Memory B cell (primary cell): ENCODE measurements at regions not wholly inside any gene's neighbourhood (a gene's known extent, or its start where the extent isn't known, plus 50 kb on each side); places are given as distances from the start of the nearest gene placed in this dataset.

Experiments used
- ATAC-seq: fragments of 150-1000 bp; cut with Tn5 transposase; 2 replicates; pipeline ENCODE4 v1.10.0; 2021; ENCODE audit warnings: low read depth, mild to moderate bottlenecking, moderate library complexity
- DNase-seq, 2 donors: peaks; one replicate each; pipeline ENCODE4 v3.0.0; 2022; ENCODE audit warnings: low spot score in 2 of 2
- H3K27ac Mint-ChIP-seq: one replicate; pipeline ENCODE4 v1.8.0; 2022; ENCODE audit warnings: mild to moderate bottlenecking, moderate library complexity, mixed read lengths
- H3K27me3 Mint-ChIP-seq: one replicate; pipeline ENCODE4 v1.8.0; 2022; ENCODE audit warnings: mixed read lengths
- H3K36me3 Mint-ChIP-seq: one replicate; pipeline ENCODE4 v1.8.0; 2022; ENCODE audit warnings: mild to moderate bottlenecking, mixed read lengths
- H3K4me1 Mint-ChIP-seq: one replicate; pipeline ENCODE4 v1.8.0; 2022; ENCODE audit warnings: mixed read lengths
- H3K4me3 Mint-ChIP-seq: one replicate; pipeline ENCODE4 v1.8.0; 2022; ENCODE audit warnings: mild to moderate bottlenecking, moderate library complexity, mixed read lengths
- H3K9me3 Mint-ChIP-seq: one replicate; pipeline ENCODE4 v1.8.0; 2022; ENCODE audit warnings: mixed read lengths

DNA sequence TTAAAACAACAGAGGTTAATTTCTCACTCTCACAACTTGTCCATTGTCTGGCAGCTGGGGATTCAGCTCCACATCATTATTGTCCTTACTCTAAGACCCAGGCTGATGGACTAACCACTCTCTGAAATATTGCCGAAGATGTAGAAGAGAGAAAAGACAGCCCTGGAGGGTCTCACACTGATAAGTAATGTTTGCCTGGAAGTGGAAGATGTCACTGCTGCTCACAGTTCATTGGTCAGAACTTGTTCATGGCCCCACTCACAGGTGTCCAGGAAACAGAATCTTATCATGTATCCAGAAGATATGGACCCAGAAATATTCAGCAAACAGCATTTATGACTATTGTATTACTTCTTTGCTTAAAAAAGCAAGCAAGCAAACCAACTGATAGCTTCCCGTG is 62.2 kb upstream of the LPP start:
- Mint-ChIP-seq H3K4me3 (no peak overlapping the region), H3K27ac (no peak overlapping the region), H3K27me3 (peaks cover 9% of the 10 kb centered on the region), H3K36me3 (no peaks in the 10 kb centered on the region), H3K9me3 (no peaks in the 10 kb centered on the region), H3K4me1 (peaks cover 5% of the 10 kb centered on the region)
- no peak for ATAC-seq
- no peak for DNase-seq

DNA sequence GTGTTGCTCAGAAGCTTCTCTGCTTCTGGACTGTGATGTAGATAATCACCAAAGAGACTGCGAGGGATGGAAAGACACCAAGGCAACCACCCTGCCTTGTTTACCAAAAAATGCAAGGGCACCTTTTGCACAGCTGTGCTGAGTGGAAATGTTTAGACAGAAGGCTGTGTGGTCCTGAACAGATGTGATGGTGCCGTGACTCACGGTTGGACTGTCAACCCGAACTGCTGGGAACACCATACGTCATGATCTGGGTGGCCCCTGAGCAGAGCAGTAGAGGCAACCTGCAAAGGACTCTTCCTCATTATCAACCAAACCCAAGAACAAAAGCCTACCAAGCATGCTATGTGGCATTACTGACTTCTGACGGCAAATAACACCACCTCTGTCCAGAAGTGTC is 61.3 kb upstream of the LPP start:
- Mint-ChIP-seq H3K4me3 (no peak overlapping the region), H3K27me3 (peaks cover 9% of the 10 kb centered on the region), H3K27ac (no peak overlapping the region), H3K4me1 (peaks cover 7% of the 10 kb centered on the region), H3K9me3 (no peaks in the 10 kb centered on the region), H3K36me3 (no peaks in the 10 kb centered on the region)
- DNase-seq, result no peak
- ATAC-seq, result peak; percentile 44

DNA sequence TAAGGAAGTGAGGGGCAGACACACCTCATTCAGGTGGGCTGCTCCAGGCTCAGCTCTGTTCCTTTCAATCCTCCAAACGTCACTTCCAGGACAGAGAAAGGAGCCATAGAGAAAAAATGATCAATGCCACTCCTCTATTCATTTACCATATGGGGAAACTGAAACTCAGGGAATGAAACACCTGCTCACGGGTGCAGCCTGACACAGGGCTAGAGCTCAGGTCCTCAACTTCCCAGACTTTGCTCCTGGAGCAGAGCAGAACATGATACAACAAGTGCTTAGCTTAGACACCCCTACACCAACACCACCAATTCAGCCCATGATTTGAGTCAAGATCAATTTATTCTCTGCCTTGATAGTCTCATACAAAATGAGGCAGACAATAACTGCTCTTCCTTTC is 58.5 kb upstream of the LPP start:
- H3K4me1 Mint-ChIP-seq, result peaks cover 10% of the 10 kb centered on the region
- no peak for DNase-seq
- H3K9me3 Mint-ChIP-seq, result no peaks in the 10 kb centered on the region
- peaks cover 4% of the 10 kb centered on the region for H3K36me3 Mint-ChIP-seq
- no peak for ATAC-seq
- H3K27ac Mint-ChIP-seq, result no peak overlapping the region
- no peak overlapping the region for H3K4me3 Mint-ChIP-seq
- H3K27me3 Mint-ChIP-seq, result peaks cover 7% of the 10 kb centered on the region

DNA sequence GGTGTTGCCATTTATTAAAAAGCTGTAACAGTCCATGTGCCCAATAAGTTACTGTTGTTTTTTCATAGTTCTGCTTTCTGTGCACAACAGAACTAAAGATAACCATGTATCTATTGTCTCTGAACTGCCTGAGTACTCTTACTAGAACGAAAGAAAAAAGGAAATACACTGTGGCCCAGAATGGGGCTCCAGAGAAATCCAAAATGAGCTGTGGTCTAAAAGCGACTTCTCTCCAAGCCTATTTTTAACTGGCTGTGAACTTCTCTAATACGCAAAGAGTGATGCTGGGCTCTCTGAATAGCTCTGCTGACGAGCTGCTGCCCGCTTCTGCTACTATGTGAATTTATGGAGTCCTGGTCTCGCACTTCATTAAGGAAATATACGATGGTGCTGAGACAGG is 56.2 kb upstream of the LPP start:
- H3K27me3 Mint-ChIP-seq, result peaks cover 2% of the 10 kb centered on the region
- H3K4me3 Mint-ChIP-seq, result no peak overlapping the region
- no peaks in the 10 kb centered on the region for H3K9me3 Mint-ChIP-seq
- ATAC-seq, result peak; percentile 88
- no peak for DNase-seq
- H3K27ac Mint-ChIP-seq, result no peak overlapping the region
- H3K4me1 Mint-ChIP-seq, result peaks cover 8% of the 10 kb centered on the region
- peaks cover 4% of the 10 kb centered on the region for H3K36me3 Mint-ChIP-seq

DNA sequence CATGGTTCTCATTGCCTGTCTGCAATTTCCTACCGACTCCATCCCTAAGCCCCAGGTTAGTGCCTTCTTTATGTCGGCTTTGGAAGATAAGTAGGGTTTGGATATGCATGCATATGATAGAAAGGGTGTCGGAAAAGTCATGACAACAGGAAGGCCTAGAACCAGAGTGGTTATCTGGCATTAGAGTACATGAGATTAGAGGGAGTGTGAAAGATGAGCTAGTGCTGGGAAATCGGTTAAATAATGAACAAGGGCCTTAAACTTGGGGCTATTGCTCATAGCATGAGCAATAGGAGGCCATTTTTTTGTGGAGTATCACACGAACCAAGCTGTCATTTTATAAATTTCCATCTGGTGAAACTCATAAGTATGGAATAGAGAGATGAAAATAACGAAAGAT is 54.0 kb upstream of the LPP start:
- Mint-ChIP-seq H3K4me1 (peaks cover 10% of the 10 kb centered on the region), H3K9me3 (no peaks in the 10 kb centered on the region), H3K36me3 (peaks cover 4% of the 10 kb centered on the region), H3K4me3 (no peak overlapping the region), H3K27ac (no peak overlapping the region), H3K27me3 (peaks cover 2% of the 10 kb centered on the region)
- DNase-seq (no peak), ATAC-seq (no peak)

DNA sequence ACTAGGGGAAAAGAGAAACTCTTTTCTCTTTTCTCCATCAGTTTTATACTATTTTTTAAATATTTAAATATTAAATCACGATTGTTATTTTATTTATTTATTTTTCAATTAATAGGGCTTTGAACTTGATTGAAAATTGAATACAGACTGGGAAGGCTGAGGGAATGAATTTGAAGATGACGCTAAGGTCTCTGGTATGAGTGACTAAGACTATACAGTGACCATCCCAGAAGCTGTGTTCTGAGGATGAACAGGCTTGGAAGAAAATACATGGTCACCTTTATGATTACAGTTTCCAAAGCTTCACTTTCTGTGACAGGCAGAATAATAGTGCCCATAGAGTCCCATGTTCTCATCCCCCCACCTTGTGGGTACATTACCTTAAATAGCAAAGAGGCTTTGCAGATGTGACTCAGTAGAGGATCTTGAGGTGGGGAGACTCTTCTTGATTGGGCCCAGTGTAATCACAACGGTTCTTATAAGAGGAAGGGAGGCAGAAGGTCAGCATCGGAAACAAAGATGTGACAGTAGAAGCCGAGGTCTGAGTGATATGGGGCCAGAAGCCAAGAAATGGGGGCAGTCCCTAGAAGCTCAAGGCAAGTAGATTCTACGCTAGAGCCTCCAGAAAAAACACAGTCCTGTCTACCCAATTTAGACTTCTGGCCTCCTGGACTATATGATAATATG is 51.0 kb upstream of the LPP start:
- H3K27ac Mint-ChIP-seq, result no peak overlapping the region
- peaks cover 4% of the 10 kb centered on the region for H3K27me3 Mint-ChIP-seq
- H3K9me3 Mint-ChIP-seq, result no peaks in the 10 kb centered on the region
- ATAC-seq, result no peak
- peaks cover 4% of the 10 kb centered on the region for H3K36me3 Mint-ChIP-seq
- no peak overlapping the region for H3K4me3 Mint-ChIP-seq
- no peak for DNase-seq
- H3K4me1 Mint-ChIP-seq, result peaks cover 5% of the 10 kb centered on the region

DNA sequence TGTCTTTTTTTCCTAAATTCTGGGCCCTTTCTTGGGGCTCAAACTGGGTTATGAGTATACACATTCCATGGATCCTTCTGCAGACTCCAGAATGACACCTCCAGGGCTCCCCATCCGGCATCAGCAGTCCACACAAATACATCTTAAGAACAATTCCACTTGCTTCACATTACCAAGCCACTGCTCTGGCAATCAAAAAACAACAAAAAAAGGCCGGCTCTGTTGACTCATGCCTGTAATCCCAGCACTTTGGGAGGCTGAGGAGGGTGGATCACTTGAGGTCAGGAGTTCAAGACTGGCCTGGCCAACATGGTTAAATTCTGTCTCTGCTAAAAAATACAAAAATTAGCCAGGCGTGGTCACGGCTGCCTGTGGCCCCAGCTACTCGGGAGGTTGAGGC is 49.9 kb upstream of the LPP start:
- no peak for DNase-seq
- H3K27ac Mint-ChIP-seq, result no peak overlapping the region
- peaks cover 3% of the 10 kb centered on the region for H3K27me3 Mint-ChIP-seq
- no peaks in the 10 kb centered on the region for H3K9me3 Mint-ChIP-seq
- peaks cover 4% of the 10 kb centered on the region for H3K36me3 Mint-ChIP-seq
- no peak overlapping the region for H3K4me3 Mint-ChIP-seq
- no peak for ATAC-seq
- H3K4me1 Mint-ChIP-seq, result peaks cover 12% of the 10 kb centered on the region
